GM21825 (cell line): ENCODE measurements at regions not wholly inside any gene's neighbourhood (a gene's known extent, or its start where the extent isn't known, plus 50 kb on each side); places are given as distances from the start of the nearest gene placed in this dataset.

Source experiments
- ATAC-seq: cut with Tn5 transposase; IDR thresholded peaks from one replicate; pipeline ENCODE4 v1.9.1; 2021; ENCODE audit warnings: mild to moderate bottlenecking, moderate library complexity; ENCODE audit not compliant: unreplicated experiment

- no peak for ATAC-seq
Observed at GRCh38 chrX:40459571-40460158, 121.1 kb upstream of the ATP6AP2 start.

- ATAC-seq = no peak
Observed at GRCh38 chrX:40457406-40457805, 123.4 kb upstream of the ATP6AP2 start.

GRCh38 chrX:40452031-40452430 is 128.7 kb upstream of the ATP6AP2 start:
- no peak for ATAC-seq

GRCh38 chrX:40449956-40450706 is 130.6 kb upstream of the ATP6AP2 start:
- no peak for ATAC-seq

- ATAC-seq = no peak
Observed at GRCh38 chrX:40449396-40449795, 131.4 kb upstream of the ATP6AP2 start.

- ATAC-seq = no peak
Observed at GRCh38 chrX:40448793-40449192, 132.0 kb upstream of the ATP6AP2 start.

- ATAC-seq = no peak
Observed at GRCh38 chrX:40446921-40447320, 133.8 kb upstream of the ATP6AP2 start.

GRCh38 chrX:40445691-40446090 is 135.1 kb upstream of the ATP6AP2 start:
- no peak for ATAC-seq

- ATAC-seq = no peak
Observed at GRCh38 chrX:40444798-40445496, 135.8 kb upstream of the ATP6AP2 start.

- no peak for ATAC-seq
Observed at GRCh38 chrX:40444133-40444532, 136.6 kb upstream of the ATP6AP2 start.

- no peak for ATAC-seq
Observed at GRCh38 chrX:40440866-40441265, 139.9 kb upstream of the ATP6AP2 start.

GRCh38 chrX:40439625-40440532 is 140.9 kb upstream of the ATP6AP2 start:
- ATAC-seq = no peak

- no peak for ATAC-seq
Observed at GRCh38 chrX:40437348-40437747, 143.4 kb upstream of the ATP6AP2 start.

GRCh38 chrX:40434947-40435346 is 145.8 kb upstream of the ATP6AP2 start:
- ATAC-seq = no peak

GRCh38 chrX:40434443-40434842 is 146.3 kb upstream of the ATP6AP2 start:
- no peak for ATAC-seq

- no peak for ATAC-seq
Observed at GRCh38 chrX:40433160-40433559, 147.6 kb upstream of the ATP6AP2 start.

GRCh38 chrX:40424259-40424658 is 156.5 kb upstream of the ATP6AP2 start:
- no peak for ATAC-seq

- ATAC-seq = no peak
Observed at GRCh38 chrX:40423299-40423698, 157.5 kb upstream of the ATP6AP2 start.

- ATAC-seq = no peak
Observed at GRCh38 chrX:40422021-40422420, 158.7 kb upstream of the ATP6AP2 start.

GRCh38 chrX:40420899-40421729 is 159.7 kb upstream of the ATP6AP2 start:
- ATAC-seq = no peak
